Middle frontal gyrus (tissue), 1 donor: ENCODE measurements at regions not wholly inside any gene's neighbourhood (a gene's known extent, or its start where the extent isn't known, plus 50 kb on each side); places are given as distances from the start of the nearest gene placed in this dataset.

ENCODE experiments used
- DNase-seq: peaks from one replicate; pipeline ENCODE4 v3.0.0-alpha.2; 2015; ENCODE audit warnings: low spot score; ENCODE audit errors: extremely low spot score

DNA sequence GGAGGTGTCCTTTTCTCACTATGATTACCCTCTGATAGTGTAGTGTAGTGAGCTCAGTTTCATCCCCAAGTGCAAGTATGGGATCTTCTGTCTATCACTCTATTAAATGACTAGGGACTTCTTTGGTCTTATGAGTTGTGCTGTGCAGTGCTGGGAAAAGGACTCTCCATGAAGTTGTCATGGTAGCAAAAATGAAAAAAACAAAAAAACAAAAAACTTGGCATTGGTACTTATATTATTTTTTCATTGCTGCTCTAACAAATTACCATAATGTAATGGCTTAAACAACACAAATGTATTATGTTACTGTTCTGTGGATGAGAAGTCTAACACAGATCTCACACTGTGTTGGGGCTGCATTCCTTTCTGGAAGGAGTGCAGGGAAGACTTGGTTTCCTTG, 393.1 kb upstream of the NOVA1 start:
- DNase-seq: no peak

- DNase-seq: no peak
Measured at GRCh38 chr14:26992403-26993115, 394.7 kb upstream of the NOVA1 start.

DNA sequence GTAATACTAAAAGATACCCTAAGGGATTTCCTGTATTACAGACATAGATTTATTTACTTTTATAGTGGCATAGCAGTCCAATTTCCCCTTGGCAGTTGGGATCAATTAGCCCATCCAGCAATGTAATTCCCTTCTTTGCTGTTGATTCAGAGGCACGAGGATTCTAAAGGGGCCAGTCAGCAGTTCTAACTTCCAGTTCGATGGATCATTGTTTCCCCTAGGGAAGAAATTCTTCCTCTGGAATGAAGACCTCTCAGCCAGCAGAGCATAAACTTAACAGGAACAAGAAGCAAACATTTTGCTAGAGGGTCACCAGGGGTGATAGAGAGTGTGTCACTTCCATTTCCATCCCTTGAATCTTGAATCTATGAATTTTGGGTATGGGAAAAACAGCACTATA, 395.7 kb upstream of the NOVA1 start:
- DNase-seq: no peak

- DNase-seq: no peak
Measured at GRCh38 chr14:26995301-26995700, 397.5 kb upstream of the NOVA1 start.

DNA sequence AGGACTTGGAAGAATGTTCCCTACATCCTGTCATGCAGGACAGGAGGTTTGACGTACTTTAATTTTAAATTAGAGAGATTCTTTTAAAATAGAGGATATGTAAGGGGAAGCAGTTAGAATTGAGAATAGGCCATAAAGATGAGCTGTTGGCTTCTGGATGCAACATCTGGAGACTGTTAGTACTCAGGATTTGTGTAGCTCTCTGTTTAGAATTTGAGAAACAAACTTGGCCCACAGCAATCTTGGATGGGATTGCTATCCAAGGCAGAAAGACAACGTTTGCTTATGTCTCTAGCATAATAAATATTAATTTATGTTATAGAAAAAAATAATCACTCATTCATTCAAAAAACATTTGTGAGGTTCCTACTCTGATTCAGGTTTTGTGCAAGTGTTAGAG, 398.4 kb upstream of the NOVA1 start:
- no peak for DNase-seq

DNA sequence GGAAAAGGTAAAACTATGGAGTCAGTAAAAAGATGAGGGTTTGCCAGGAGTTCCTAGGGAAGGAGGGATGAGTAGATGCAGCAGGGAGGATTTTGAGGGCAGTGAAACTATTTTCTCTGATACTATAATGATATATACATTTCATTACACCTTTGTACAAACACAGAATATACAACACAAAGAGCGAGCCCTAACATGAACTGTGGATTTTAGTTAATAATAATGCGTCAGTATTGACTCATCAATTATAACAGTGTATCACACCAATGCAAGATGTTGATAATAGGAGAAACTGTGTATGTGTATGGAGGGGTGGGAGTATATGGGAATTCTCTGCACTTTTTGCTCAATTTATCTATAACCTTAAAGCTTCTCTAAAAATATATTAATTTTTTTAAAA, 404.3 kb upstream of the NOVA1 start:
- DNase-seq: no peak

GRCh38 chr14:27006570-27006969, 408.7 kb upstream of the NOVA1 start:
- no peak for DNase-seq

DNA sequence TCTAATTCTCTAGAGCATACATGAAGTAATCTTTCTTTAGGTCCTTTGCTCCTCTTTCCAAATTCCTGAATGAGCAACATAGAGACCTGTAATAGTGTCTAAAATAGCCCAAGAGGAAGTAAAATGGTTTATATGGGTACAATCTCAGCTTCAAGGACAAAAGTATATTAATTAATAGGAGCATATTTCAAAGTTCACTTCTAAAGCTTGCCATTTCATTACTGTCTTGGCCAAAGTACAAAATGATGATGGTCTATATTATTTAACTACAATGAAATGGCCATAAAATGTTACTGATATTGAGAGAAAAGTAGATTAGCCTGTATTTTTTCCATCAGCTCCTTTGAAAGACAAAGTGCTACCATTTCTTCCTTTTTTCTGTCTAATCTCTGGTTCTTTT, 410.4 kb upstream of the NOVA1 start:
- DNase-seq: no peak

- DNase-seq: no peak
Measured at GRCh38 chr14:27012641-27013040, 414.8 kb upstream of the NOVA1 start.

DNA sequence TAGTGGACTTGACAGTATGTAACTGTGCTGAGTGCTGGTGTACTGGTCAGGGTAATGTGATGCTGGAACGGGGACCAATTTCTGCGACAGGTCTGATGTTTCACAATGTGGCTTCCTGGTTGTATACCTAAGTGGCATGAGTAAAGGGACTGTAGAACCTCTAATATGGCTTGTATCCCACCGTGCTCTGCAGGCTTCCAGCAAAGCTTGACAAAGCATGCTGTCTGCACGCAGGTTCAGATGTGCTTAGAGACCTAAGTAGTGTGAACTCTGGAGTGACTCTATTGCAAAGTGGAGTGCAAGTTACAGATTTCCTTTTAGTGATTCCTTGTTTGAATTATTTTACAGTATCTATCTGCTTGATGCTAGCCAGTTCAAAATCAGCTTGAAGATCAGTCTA, 415.8 kb upstream of the NOVA1 start:
- DNase-seq: no peak

DNA sequence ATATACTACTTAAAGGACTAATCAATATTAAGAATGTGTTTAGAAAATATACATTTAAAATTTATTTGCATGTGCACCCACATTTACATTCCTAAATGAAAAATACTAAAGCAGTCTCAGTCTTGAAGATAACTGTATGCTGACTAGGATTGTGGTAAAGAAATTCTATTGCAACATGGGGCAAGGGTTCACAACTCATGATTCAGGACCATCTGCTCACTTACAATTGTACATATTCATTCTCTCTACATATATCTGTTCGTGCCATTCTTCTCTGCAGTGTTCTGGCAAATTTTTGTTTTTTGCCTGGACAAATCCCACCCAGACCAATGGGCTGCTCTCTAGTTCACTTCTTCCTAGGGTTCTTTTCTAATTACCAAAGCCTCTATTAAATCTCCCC, 417.2 kb upstream of the NOVA1 start:
- no peak for DNase-seq

DNA sequence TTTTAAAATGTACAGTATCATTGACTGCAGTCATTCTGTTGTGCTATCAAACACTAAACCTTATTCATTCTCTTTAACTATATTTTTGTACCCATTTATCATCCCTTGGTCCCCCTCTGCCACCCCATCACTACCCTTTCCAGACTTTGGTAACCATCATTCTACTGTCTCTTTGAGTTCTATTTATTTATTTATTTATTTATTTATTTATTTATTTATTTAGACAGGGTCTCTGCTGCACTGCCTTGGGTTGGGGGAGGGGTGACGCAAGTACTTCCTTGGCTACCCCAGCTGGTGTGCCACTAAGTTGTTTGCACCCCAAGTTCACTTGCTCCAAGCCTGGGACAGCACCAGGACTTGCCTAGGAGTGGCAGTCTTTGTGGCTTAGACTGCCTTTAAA, 427.8 kb upstream of the NOVA1 start:
- DNase-seq: no peak

- DNase-seq: no peak
Measured at GRCh38 chr14:27026097-27026496, 428.3 kb upstream of the NOVA1 start.

GRCh38 chr14:27040552-27040951, 442.7 kb upstream of the NOVA1 start:
- no peak for DNase-seq

DNA sequence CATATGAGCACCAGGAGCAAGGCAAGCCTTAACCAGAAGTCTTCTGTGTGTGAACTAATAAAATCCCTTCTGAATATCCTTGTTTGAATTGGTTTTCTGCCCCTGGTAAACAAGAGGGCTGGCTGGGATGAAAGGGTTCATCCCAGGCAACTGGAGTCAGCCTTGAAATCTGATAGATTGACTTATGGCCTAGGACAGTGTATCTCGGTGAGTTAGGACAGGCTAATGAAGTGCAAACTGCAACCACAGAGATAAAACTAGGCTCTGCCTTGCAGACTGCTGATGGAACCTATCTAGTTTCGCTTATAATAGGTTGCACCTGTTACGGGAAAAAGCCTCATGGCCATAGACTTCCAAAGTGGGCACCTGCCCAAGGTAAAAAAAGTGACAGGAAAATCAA, 451.9 kb upstream of the NOVA1 start:
- DNase-seq: no peak

- DNase-seq: no peak
Measured at GRCh38 chr14:27050208-27050607, 452.4 kb upstream of the NOVA1 start.

DNA sequence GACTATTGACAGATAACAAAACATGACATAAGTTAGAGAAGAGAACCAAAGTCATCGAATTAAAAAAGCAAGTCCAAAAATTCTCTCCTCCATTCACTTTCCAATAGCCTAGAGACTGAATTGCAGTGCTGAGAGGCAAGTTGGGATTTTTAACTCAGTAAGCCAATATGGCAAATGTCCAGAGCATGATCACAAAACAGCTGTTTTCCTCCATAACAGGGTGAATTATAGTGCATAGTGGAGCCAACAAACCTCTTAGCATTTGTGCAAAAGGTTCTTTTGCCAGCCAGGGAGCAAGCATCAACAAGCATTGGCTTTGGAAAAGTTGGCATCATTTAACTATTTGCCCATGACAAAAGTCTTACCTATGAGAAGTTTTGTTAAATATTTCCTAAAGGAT, 458.8 kb upstream of the NOVA1 start:
- DNase-seq: no peak

- DNase-seq: no peak
Measured at GRCh38 chr14:27061299-27061698, 463.5 kb upstream of the NOVA1 start.

GRCh38 chr14:27063959-27064358, 466.1 kb upstream of the NOVA1 start:
- no peak for DNase-seq

DNA sequence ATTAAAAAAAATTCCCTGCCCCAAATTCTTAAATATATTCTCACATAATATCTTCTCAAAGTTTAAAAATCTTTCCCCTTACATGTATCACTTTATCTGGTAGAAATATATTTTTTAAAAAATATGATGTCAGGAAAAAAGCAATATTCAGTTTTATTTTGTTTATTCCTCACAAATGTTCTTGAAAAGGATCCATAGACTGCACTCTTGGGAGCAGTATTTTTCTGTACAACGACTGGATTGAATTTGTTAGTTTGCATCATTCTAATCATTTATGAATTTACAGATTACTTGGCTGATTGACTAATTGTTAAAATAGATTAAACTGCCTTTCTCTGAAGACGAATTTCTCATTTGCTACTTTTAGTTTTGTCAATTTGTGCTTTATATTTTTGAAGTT, 468.1 kb upstream of the NOVA1 start:
- no peak for DNase-seq

DNA sequence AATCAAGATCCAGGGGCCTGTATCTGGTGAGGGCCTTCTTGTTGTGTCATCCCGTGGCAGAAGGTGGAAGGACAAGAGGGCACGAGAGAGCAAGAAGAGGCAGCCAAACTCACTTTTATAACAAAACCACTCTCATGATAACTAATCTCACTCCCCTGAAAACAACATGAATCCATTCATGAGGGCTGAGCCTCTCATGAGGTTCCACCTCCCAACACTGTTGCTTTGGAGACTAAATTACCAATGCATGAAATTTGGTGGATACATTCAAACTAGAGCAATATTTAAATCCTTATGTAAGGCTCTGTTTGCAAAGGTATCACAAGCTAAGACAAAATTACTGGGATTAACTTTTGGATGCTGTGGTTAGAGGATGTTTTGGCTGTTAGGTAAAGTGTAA, 470.1 kb upstream of the NOVA1 start:
- no peak for DNase-seq

DNA sequence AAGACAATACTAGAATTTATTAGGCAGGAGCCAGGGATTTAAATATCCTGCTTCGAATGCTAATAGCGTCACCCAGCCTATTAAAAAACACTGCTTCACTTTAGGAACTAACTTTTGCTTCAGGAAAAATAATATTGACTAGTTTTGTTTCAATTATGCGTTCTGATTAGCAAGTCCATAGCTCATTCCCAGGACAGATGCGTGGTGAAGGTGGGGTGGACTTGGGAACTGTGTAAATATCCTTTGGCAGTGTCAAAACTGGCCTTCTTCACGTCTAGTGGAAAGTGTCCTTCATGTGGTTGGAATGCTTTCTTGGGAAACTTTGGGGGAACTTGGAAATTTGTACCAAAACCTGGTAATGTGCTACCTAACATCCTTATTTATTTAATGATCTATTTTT, 474.8 kb upstream of the NOVA1 start:
- DNase-seq: no peak

- DNase-seq: no peak
Measured at GRCh38 chr14:27075503-27075902, 477.7 kb upstream of the NOVA1 start.

GRCh38 chr14:27077214-27077613, 479.4 kb upstream of the NOVA1 start:
- no peak for DNase-seq
